Ishikawa (cell line): ENCODE measurements at regions not wholly inside any gene's neighbourhood (a gene's known extent, or its start where the extent isn't known, plus 50 kb on each side); places are given as distances from the start of the nearest gene placed in this dataset.

Experiments used
- CEBPB ChIP-seq: IDR thresholded peaks from 2 replicates; pipeline ENCODE4 v1.6.1; 2012
- CREB1 ChIP-seq: IDR thresholded peaks from 2 replicates; pipeline ENCODE4 v1.6.1; 2012; ENCODE audit warnings: low read depth
- EGR1 ChIP-seq: IDR thresholded peaks from 2 replicates; pipeline ENCODE4 v1.6.1; 2012
- EP300 ChIP-seq: IDR thresholded peaks from 2 replicates; pipeline ENCODE4 v1.6.1; 2012; ENCODE audit warnings: borderline replicate concordance
- FOXM1 ChIP-seq: IDR thresholded peaks from 2 replicates; pipeline ENCODE4 v1.6.1; 2012; ENCODE audit warnings: low read depth, borderline replicate concordance
- NFIC ChIP-seq: IDR thresholded peaks from 2 replicates; pipeline ENCODE4 v1.6.1; 2012
- RAD21 ChIP-seq: IDR thresholded peaks from 2 replicates; pipeline ENCODE4 v1.6.1; 2012; ENCODE audit warnings: low read depth
- TAF1 ChIP-seq: IDR thresholded peaks from 2 replicates; pipeline ENCODE4 v1.6.1; 2012; ENCODE audit warnings: low read depth, mild to moderate bottlenecking
- TCF12 ChIP-seq: IDR thresholded peaks from 2 replicates; pipeline ENCODE4 v1.6.1; 2012; ENCODE audit warnings: low read depth
- TEAD4 ChIP-seq: IDR thresholded peaks from 2 replicates; pipeline ENCODE4 v1.6.1; 2012
- ZBTB7A ChIP-seq: IDR thresholded peaks from 2 replicates; pipeline ENCODE4 v1.6.1; 2012; ENCODE audit warnings: low read depth
- TF ChIP-seq, protein P1 (sequence below): IDR thresholded peaks from 2 replicates; pipeline ENCODE4 v1.6.1; 2012; ENCODE audit warnings: low read depth, mild to moderate bottlenecking
- TF ChIP-seq, protein P2 (sequence below): IDR thresholded peaks from 2 replicates; pipeline ENCODE4 v1.6.1; 2012
- TF ChIP-seq, protein P3 (sequence below): IDR thresholded peaks from 2 replicates; pipeline ENCODE4 v1.6.1; 2012

DNA sequence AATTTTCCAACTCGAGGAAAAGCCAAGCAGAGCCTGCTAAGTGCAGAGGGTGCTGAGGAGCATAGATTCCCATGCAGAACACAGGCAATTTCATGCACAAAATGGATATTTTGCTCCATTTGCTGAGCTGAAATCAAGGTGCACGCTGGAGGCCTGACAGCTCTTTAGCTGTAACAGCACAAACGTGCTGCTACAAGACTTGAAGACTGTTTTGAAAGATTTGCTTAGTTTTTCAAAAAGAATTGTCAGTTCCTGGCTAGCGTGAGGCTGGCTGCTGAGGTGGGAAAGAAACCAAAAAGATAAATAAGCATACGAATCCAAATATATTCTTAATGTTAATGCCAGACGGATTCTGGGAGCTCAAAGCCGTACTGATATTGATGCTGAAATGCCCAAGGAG lies 309.0 kb upstream of the MAF start:
- TF ChIP-seq NFIC (no peak), CREB1 (no peak)

DNA sequence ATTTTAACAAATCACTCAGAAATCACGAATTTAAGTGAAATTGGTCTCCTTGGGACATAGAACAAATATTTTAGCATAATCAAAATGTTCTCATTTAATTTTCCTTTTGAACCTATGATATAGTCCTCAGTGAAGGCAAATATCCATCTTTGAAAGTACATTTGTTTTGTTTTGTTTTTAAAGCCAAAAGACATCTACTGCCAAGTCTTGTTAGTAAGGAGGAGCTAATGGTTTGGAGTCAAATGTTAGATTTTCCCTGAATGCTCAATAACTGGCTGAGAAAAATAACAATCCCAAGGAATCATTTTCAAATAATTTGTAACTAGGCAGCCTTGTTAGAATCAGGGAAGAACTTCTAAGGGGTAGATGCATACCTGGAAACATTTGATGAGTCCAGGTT lies 302.9 kb upstream of the MAF start:
- TF ChIP-seq RAD21, result no peak
- no peak for TF ChIP-seq FOXM1
- no peak for TF ChIP-seq NFIC
- TF ChIP-seq, protein P1, sequence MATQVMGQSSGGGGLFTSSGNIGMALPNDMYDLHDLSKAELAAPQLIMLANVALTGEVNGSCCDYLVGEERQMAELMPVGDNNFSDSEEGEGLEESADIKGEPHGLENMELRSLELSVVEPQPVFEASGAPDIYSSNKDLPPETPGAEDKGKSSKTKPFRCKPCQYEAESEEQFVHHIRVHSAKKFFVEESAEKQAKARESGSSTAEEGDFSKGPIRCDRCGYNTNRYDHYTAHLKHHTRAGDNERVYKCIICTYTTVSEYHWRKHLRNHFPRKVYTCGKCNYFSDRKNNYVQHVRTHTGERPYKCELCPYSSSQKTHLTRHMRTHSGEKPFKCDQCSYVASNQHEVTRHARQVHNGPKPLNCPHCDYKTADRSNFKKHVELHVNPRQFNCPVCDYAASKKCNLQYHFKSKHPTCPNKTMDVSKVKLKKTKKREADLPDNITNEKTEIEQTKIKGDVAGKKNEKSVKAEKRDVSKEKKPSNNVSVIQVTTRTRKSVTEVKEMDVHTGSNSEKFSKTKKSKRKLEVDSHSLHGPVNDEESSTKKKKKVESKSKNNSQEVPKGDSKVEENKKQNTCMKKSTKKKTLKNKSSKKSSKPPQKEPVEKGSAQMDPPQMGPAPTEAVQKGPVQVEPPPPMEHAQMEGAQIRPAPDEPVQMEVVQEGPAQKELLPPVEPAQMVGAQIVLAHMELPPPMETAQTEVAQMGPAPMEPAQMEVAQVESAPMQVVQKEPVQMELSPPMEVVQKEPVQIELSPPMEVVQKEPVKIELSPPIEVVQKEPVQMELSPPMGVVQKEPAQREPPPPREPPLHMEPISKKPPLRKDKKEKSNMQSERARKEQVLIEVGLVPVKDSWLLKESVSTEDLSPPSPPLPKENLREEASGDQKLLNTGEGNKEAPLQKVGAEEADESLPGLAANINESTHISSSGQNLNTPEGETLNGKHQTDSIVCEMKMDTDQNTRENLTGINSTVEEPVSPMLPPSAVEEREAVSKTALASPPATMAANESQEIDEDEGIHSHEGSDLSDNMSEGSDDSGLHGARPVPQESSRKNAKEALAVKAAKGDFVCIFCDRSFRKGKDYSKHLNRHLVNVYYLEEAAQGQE, result no peak
- no peak for TF ChIP-seq TEAD4
- no peak for TF ChIP-seq EGR1

DNA sequence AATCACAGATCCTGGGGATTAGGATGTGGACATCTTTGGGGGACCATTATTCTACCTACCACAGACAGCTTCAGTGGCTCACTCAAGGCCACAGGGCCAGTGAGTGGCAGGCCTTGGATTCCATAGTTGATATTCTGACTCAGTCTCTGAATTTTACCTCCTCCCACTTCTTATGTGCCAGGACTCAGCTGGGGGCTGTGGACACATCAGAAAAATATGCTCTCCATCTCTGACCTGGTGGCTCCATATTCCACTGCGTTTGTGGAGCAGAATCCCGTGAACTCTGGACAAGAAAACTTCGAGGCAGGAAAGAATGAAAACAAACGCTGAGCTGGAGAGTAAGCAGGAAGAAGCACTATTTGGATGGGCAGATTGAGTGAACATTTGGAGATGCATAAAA lies 301.8 kb upstream of the MAF start:
- TF ChIP-seq TCF12 (no peak), CREB1 (no peak), ZBTB7A (no peak), EGR1 (no peak), FOXM1 (no peak), CEBPB (no peak), EP300 (no peak), NFIC (no peak), TAF1 (no peak)
- TF ChIP-seq, protein P2, sequence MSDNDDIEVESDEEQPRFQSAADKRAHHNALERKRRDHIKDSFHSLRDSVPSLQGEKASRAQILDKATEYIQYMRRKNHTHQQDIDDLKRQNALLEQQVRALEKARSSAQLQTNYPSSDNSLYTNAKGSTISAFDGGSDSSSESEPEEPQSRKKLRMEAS, result no peak
- TF ChIP-seq, protein P3, sequence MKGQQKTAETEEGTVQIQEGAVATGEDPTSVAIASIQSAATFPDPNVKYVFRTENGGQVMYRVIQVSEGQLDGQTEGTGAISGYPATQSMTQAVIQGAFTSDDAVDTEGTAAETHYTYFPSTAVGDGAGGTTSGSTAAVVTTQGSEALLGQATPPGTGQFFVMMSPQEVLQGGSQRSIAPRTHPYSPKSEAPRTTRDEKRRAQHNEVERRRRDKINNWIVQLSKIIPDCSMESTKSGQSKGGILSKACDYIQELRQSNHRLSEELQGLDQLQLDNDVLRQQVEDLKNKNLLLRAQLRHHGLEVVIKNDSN, result no peak

DNA sequence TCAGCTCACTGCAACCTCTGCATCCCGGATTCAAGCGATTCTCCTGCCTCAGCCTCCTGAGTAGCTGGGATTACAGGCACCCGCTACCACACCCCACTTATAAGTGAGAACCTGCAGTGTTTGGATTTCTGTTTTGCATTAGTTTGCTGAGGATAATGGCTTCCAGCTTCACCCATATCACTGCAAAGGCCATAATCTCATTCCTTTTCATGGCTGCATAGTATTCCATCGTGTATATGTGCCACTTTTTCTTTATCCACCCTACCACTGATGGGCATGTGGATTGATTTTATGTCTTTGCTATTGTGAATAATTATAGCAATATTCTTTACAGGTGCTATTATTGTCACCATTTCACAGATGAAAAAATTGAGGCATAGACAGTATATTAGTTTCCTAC lies 301.0 kb upstream of the MAF start:
- TF ChIP-seq TEAD4, result no peak
- TF ChIP-seq, protein P3, result no peak
- TF ChIP-seq, protein P1, result no peak
- no peak for TF ChIP-seq CEBPB
- TF ChIP-seq FOXM1, result no peak
- TF ChIP-seq RAD21, result no peak
- TF ChIP-seq NFIC, result no peak

DNA sequence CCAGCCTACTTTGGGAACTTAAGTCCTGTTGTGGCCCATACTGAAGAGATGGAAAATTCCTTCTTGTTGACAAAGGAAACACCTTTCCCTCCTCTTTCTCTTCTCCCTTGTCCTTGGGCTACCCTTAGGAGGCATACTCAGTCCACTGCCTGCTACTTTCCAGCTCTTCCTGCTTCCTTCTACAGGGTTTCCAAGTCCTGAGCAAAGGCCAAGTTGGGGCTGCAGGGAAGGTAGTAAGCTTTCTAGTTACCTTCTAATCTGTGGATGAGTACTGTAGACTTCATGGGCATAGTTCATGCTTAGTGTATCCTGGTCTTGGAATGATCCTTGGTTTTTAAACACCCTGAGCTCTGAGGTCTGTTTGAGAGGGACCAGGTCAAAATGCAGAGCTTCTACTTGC lies 299.2 kb upstream of the MAF start:
- TF ChIP-seq TAF1, result no peak
- TF ChIP-seq, protein P2, result no peak
- TF ChIP-seq CEBPB, result no peak
- TF ChIP-seq, protein P1, result no peak

DNA sequence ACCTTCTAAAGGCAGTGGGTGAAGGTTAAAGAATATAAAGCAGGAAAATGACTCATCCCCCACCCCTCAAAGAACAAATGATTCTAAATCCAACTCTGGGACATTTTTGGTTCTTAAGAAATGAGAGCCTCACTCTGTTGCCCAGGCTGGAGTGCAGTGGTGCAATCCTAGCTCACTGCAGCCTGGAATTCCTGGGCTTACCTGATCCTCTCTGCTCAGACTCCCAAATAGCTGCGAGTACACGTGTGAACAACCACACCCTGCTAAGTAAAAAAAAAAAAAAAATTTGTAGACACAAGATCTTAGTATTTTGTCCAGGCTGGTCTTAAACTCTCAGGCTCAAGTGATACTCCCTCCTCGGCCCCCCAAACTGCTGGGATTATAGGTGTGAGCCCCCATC lies 298.8 kb upstream of the MAF start:
- TF ChIP-seq TCF12 (no peak), ZBTB7A (no peak), CREB1 (no peak), FOXM1 (no peak)
- TF ChIP-seq, protein P2, result no peak
- TF ChIP-seq, protein P1, result no peak
